ENCODE measurements at regions not wholly inside any gene's neighbourhood (a gene's known extent, or its start where the extent isn't known, plus 50 kb on each side); places are given as distances from the start of the nearest gene placed in this dataset.
"Not testable (repeated sequence)": the region's sequence is repeated elsewhere in the genome, so short reads cannot be mapped to it uniquely, and the experiment has no call there.

DNA sequence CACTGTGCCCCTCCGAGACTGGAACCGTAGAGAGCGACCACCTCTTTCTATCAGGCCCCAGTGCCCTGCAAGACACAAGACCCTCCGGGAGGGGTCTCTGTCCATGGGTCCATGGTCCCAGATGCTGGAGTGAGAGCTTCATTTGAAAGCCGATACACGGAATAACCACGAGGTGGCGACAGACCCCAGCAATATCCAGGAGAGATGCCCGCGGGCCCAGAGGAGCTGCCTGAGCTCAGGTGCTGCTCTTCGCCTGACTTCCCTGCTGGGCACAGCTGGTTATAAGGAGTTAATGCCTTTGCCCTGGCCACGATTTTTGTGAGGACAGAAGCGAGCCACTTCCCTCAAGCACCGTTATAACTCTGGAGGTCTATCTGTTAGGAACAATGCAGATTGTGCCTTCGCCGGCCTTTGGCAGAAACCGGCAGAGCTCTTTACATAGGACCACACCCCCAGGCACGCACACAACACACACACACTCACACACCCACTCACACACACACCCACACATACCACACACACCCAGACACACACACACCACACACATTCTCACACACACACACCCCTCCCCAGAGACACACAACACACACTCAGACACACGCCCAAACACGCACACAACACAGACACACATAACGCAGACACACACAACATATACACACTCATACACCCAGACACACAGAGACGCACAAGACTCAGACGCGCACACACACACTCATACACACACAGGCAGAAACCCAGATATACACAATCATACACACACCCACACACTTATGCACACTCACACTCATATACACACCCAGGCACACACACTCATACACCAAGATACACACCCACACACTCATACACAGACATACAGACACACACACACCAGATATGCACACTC is 436.4 kb downstream of the SOX9 start:
- no peak for DNase-seq (ENCODE audit: low spot score)

DNA sequence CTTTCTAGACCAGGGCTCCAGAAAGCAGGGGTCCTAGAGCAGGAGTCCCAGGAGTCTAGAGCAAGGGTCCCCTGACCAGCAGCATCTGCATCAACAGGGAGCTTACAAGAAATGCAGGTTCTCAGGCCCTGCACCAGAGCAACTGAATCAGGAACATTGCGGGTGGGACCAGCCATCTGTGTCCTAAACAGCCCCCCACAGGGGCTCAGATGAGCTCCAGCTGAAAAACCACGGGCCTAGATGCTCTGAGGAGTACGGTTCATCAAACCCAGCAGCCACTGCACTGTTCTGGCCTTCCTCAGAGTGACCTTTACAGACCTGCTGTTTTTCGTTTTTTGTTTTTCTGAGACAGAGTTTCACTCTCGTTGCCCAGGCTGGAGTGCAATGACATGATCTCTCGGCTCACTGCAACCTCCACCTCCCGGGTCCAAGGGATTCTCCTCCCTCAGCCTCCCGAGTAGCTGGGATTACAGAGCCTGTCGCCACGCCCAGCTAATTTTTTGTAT is 438.2 kb downstream of the SOX9 start:
- DNase-seq (ENCODE audit: low spot score) = no peak

DNA sequence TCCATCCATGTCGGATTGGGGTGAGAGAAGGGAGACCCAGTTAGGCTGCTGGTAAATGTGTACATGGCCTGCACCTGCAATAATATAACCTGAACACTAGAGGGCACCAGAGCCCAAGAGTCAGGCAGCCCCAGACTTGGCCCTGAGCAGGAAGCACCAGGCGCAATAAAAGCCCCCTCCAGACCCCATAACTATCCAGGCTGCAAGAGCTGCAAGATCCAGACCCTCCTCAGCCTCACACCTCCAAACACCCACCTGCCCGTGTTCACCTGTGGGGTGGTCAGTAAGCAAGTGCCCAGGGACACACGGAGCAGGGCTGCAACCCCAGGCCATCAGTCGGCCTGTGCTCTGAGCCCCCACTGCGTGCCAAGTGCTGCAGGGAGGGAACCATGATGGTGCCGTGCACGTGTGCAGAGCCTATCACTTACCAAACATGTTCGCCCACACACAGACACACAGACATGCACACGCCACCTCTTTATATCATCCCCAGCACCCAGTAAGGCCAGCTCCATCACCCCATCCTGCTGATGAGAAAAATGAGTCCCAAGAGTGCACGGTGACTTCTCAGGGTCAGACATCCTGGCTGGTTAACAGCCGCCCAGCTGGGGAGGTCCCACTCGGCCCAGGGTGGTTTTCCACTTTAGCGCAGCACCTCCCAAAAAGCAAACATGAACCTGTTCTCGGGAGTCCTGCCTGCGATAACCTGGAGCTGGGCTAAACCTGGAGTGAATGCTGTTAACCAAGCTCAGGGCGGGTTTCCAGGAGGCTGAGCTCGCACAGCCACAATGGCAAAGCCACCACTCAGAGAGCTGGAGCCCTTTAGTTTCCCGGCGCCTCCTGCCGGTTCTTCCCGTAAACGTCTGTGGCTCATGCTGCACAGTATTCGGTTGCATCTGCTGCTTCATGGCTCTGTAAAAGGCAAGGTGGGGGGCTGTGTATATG is 439.8 kb downstream of the SOX9 start:
- no peak for DNase-seq (ENCODE audit: low spot score)

DNA sequence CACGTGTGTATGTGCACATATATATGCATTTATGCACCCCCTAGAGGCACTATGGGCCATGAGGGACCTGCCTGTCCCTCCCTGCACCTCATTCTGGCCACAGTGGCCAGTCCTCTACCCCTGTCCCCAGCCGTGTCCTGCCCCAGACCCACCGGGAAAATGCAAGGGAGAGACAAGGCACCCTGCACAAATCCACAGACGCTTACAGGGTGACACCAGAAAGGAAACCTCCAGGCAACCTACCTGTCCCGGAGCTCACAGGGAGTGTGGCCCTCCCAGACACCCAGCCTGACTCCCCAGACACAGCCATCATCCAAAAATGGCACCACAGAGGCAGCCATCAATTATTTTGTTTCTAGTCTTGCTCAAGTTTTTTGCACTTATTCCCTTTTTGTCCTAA is 440.4 kb downstream of the SOX9 start:
- DNase-seq (ENCODE audit: low spot score) = no peak

DNA sequence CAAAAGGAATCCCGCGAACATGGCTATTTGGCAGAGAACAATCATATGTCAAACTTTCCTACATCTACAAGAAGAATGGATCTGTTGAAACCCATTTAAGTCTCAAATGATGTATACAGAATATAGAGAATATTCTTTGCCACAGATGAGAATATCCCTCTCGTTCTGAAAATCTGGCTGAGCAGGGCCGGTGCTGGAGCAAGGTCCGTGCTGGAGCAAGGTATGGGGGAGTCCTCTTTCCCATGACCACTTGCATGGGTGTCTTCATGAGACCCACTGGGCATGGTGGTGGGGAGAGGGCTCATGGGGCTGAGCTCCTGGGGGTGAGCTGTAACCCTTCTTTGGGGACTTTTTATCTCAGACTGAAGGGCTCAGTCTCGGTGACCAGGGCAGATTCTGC is 440.9 kb downstream of the SOX9 start:
- DNase-seq (ENCODE audit: low spot score) = no peak

DNA sequence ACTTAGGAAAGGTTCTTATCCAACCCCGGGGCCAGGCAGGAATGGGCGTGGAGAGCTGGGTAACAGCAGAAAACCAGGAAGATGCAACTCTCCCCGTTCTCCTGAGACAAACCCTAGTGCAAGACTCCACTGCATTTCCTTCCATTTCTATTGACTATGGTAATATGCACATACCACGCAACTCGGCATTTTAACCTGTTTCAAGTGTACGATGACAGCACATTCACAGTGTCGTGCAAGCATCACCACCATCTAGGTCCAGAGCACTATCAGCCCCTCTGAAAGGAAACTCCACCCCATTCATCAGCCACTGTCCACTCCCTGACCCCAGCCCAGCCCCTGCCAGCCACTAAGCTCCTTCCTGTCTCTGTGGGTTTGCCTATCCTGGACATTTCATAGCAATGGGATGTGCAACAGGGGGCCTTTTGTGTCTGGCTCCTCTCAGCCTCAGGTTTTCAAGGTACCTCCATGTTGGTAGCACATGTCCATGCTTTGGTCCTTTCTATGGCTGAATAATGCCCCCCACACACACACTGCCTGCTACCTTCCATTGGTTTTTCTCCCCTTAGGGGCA is 441.9 kb downstream of the SOX9 start:
- no peak for DNase-seq (ENCODE audit: low spot score)

DNA sequence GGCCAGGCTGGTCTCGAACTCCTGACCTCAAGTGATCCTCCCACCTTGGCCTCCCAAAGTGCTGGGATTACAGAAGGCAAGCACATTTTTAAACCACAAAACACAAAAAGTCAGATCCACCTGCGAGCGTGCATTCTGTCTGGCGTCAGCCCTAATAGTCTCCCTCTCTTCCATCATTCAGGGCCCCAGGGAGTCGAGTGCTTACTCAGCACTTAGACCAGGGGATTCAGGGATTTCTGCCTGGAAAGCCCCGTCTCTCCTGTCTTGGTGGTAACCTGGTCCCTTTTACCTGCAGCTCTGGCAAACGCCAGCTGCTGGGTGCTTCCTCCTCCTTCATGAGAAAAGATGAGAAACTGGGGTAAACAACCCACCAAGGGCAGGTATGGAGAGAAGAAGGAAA is 443.1 kb downstream of the SOX9 start:
- no peak for DNase-seq (ENCODE audit: low spot score)

DNA sequence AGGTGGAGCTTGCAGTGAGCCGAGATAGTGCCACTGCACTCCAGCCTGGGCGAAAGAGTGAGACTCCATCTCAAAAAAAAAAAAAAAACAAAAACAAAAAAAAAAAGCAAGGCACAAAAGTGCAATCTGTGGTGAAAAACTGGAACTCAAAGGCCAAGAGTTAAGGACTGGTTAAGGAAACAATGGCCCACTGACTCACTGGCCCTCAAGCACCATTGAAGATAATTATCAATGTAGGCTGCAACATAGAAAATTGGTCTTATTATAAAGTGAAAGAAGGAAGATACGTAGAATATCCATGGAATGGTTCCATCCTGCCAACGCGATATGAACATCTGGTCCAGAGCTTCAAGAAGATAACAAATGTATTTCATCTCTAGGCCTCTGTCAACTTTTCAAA is 444.2 kb downstream of the SOX9 start:
- DNase-seq (ENCODE audit: low spot score) = no peak

DNA sequence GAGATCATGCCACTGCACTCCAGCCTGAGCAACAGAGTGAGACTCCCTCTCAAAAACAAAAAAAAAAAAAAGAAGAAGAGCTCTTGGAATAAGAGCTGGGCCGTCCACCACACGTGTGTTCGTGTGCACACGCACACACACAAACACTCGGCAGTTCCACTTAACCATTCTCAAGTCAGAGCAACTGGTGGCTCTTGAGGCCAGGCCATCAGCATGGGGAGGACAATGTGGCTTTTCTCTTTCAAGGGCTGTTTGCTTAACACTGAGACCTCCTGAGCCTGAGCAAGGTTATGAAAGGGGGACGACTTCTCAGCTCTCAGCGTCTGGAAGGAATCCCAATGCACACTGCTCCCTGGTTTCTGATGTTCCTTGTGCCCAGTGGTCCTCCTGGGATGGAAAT is 444.9 kb downstream of the SOX9 start:
- no peak for DNase-seq (ENCODE audit: low spot score)

DNA sequence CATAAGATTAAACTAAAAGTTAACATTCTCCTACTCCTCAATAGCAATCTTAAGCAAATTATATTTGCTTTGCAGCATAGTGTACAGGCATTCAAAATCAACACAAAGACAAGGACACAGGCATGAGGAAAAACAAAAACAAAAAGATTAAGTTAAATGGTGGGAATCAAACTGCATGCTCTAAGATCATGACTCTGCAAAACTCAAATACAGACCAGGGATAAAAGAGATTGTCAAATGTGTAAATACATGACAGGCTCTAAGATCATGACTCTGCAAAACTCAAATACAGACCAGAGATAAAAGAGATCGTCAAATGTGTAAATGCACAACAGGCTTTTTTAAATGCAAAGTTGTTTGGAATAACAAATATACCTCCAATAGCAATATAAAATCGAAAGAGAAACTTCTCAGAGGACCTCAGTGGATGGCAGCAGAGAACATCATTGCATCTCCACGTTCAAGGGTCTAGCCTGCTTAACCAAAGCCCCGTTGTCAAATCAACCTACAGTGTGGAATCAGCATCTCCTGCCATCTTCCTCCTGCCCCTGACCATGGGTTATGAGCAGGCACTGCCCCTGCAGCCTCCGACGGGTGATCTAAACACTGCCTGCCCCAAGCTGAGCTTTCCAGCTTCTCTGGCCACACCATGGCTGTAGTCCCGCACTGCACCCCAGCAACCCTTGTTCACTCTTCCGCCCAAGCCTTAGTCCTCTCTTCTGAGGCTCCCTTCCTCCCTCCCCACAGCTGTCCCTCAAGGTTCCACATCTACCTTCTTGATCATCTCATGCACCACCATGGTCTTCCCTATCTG is 446.1 kb downstream of the SOX9 start:
- DNase-seq (ENCODE audit: low spot score) = no peak

DNA sequence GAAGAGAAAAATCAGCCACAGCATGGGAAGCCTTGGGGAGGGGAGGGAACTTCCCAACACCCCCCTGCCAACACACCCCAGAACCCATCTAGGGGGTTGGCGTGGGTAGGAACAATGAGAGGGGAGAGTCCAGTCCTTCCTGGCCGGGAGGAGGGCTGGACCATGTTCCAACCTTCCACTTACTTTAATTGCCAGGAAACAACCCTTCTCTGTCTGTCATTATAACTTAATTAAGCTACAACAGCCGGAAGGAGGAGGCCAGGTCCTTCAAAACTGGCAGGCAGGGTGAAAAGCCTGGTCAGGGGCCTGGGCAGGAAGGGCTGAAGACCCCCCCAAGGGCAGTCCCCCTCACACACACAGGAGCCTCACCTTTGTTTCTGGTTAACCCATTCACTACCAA is 447.0 kb downstream of the SOX9 start:
- no peak for DNase-seq (ENCODE audit: low spot score)

DNA sequence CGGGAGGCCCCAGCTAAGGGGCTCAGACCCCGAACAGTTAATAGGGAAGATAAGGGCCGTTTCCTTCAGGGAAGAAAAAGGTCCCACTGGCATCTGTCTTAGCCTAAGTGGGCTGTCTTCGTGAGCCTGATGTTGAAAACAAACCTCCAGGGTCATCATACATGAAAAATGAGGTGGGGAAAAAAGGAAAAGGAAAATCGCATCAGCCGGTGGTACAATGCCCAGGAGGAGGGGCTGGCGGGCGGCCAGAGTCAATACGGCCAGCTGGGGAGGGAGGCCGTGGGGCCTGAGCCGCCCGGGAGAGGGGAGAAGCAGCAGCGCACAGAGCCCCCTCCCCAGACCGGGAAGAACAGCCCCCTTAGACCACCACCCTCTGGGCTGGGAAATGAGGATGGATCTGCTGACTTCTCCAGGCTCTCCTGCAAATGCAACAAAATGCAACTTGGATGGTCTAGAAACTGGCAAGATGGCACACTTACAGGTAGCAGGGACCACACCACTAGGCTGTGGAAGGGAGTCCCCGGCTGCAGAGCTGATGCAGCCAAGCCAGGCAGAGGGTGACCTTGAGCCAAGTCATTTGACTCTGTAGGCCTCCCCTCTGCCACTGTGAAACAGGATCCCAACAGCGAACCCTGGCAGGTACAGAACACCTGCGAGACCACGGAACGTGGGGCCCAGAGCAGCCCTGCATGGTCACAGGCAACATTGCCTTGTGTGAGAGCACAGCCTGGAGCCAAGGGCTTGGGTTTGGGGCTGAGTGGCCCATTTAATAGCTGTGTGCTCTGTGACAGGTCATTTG is 448.5 kb downstream of the SOX9 start:
- DNase-seq (ENCODE audit: low spot score) = no peak

DNA sequence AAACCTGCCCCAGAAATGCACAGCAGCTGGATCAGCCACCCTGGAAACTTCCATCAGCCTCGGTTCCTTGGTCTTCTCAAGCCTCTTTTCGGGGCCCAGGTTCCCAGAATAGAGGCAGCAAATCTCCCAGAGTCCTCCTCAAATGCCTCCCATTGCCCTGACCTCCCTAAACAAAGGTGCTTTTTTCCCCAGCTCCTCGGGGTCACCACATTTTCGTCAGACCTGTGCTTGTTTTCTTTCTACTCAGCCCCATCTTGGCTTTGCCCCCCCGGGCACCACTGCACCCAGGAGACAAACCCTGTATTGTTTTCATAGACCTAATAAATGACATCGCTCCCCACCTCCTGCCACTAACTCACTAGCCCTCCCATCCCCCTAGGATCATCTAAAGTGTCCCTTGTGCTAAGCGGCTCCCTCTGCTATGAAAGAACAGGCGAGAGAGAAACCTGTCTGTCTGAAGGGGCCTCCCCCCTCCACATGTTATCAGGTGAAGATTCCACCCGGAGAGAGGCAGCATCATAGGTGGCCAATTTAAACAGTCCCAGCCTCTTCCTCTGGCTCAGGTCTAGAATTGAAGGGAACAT is 451.1 kb downstream of the SOX9 start:
- DNase-seq (ENCODE audit: low spot score) = no peak

DNA sequence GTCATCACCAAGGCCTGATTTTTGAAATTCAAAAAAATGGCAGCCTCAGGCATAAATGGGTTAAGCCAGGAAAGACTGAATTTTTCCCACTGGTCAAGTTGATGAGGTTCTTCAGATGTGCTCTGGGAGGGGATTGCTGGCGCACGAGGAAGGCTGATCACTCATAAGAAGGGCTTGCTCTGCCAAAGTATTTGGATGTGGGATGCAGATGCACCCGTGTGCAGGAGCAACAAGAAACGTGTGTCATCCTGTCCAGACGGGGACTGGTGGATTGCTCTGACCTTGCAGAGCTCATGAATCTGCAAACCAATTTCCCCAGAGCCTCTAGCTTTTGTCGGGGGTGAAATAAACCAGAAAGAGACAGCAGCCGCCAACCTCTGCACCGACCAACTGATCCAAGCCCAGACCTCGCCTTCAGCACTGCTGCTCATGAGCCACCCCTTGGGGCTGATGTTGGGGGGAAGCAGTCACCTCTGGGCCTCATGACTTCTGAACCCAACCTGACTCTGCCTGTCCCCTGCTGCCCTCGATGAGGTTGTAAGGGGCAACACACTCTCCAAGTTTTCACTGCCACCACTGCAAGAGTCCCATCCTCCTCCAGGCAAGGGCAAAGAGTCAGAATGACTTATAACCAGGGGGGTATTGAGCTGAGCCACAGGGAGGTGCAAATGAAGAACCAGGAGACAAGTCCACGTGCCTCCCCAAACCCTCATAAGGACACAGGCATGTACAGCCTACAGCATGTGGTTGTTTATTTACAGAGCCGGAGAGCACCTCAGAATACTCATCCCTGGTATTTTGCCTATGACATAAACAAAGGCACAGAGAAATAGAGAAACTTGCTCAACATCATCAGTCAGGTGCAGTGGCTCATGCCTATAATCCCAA is 452.0 kb downstream of the SOX9 start:
- DNase-seq (ENCODE audit: low spot score) = no peak

DNA sequence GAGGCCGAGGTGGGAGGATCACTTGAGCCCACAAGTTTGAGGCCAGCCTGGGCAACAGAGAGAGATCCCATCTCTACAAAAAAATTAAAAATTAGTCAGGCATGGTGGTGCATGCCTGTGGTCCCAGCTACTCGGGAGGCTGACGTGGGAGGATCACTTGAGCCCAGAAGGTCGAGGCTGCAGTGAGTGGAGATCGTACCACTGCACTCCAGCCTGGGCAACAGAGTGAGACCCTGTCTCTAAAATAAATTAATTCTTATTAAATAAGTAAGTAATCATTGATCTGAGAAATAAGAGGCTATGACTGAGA is 452.6 kb downstream of the SOX9 start:
- DNase-seq (ENCODE audit: low spot score) = not testable (repeated sequence)

DNA sequence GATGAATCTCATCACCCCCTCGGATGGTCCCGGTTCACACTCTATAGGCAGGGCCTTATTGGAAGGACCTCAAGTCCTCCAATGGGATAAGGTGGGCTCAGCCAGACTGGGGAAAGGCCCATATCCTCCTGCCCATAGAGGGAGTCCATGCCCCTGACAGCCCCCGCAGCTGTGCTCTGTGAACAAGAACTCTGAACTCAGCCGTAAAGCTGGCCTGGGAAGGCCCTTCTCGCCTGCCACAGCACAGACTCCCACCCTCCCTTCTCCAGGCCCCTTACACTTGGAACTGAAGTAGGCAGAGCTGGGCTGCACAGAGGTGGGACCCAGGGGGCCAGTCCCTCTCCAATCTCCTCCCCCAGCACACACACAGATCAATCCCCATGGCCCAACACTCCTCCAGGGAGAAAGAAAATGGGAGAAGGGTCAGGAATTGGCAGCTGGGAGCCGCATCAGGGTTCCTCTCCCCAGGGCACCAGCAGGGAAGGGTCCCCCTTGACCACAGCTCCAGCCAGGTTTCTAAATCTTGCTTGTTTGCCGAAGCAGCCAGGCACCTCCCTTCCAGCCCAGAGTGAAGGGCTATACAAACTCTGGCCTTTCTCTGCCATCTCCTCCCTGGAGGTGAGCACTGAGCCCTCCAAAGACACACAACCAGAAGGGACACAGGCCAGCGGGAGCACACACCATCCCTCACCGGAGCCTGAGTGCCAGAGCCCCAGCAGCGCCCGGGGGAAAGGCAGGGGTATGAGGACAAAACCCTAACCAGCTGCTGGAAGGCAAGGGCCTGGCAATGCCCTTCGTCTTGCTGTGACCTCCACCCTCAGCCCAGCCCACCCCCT is 454.1 kb downstream of the SOX9 start:
- no peak for DNase-seq (ENCODE audit: low spot score)

DNA sequence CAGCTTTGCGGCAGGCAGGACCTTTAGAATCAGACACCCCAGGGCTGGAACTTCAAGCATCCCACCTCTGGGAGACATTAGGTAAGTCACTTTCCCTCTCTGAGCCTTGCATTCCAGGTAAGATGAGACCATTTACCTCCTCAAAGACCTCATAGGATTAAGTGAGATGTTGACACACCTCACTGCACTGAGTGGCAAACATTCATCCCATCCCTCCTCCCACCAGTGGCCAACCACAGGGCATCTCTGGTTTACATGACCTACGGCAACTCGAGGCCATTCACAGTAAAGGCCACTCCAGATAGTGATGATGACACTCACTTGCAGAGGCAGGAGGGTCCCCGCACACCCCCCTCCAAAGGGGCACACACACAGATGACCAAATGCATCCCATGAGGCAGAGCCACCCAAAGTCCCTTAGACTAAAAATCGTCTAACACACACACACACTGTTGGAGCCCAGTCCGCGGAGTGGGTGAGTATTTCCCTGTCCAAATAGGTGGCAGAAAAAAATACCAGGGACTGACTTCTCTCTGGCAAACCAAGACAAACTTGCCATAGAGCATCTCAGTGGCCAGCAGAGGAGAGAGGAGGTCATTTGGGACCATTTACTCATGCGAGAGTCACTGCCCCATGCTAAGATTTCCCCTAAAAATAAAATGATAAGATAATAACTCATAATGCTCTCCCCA is 454.9 kb downstream of the SOX9 start:
- no peak for DNase-seq (ENCODE audit: low spot score)

DNA sequence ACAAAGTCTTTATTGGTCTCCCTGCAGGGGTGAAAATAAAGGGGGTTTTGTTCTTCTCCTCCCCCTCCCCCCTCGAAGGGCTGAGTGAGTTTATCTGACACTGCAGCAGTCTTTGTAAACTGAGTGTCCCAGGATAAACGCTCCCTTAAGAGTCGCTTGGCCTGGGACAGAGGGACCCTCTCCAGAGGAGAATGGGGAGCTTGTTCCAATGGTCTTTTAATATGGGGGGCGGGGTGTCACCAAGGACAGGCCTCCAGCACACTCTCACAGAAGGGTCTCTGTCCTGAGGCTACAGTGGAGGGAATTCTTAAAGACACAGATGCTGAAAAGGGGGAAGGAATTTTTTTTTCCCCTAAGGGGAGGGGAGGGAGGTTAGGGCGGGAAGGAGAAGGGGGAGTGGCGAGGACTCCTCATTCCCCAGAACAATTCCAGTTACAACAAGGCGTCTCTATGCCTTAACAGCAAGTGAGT is 455.5 kb downstream of the SOX9 start:
- DNase-seq (ENCODE audit: low spot score) = peak; percentile 67

Data from putamen (tissue), 1 donor.